ENCODE measurements at regions not wholly inside any gene's neighbourhood (a gene's known extent, or its start where the extent isn't known, plus 50 kb on each side); places are given as distances from the start of the nearest gene placed in this dataset.

- DNase-seq (ENCODE audit: insufficient read length), result no peak
- TF ChIP-seq POLR2AphosphoS5 (IDR thresholded peaks at IDR 0.05; ENCODE audit: low read depth, low read length) (no peak), TAF1 (IDR thresholded peaks at IDR 0.05; ENCODE audit: borderline replicate concordance, low read depth, low read length) (no peak), POLR2A (IDR thresholded peaks at IDR 0.05; ENCODE audit: low read depth, low read length) (no peak)
- no peak for FAIRE-seq
These were observed 73.0 kb downstream of the ARL4C start for GRCh38 chr2:234423884-234424283.

- TF ChIP-seq POLR2AphosphoS5 (IDR thresholded peaks at IDR 0.05; ENCODE audit: low read depth, low read length) (no peak), TAF1 (IDR thresholded peaks at IDR 0.05; ENCODE audit: borderline replicate concordance, low read depth, low read length) (no peak), POLR2A (IDR thresholded peaks at IDR 0.05; ENCODE audit: low read depth, low read length) (no peak)
- DNase-seq (ENCODE audit: insufficient read length) (no peak), FAIRE-seq (no peak)
These were observed 73.9 kb downstream of the ARL4C start for GRCh38 chr2:234422981-234423431.

GRCh38 chr2:234422273-234422732 lies 74.6 kb downstream of the ARL4C start:
- TF ChIP-seq POLR2AphosphoS5 (IDR thresholded peaks at IDR 0.05; ENCODE audit: low read depth, low read length), result no peak
- no peak for TF ChIP-seq POLR2A (IDR thresholded peaks at IDR 0.05; ENCODE audit: low read depth, low read length)
- no peak for FAIRE-seq
- DNase-seq (ENCODE audit: insufficient read length), result no peak

GRCh38 chr2:234420408-234420807 lies 76.5 kb downstream of the ARL4C start:
- FAIRE-seq (no peak), DNase-seq (ENCODE audit: insufficient read length) (no peak)
- no peak for TF ChIP-seq POLR2A (IDR thresholded peaks at IDR 0.05; ENCODE audit: low read depth, low read length)
- TF ChIP-seq POLR2AphosphoS5 (IDR thresholded peaks at IDR 0.05; ENCODE audit: low read depth, low read length), result no peak
- TF ChIP-seq TAF1 (IDR thresholded peaks at IDR 0.05; ENCODE audit: borderline replicate concordance, low read depth, low read length), result no peak

- no peak for TF ChIP-seq TAF1 (IDR thresholded peaks at IDR 0.05; ENCODE audit: borderline replicate concordance, low read depth, low read length)
- TF ChIP-seq POLR2A (IDR thresholded peaks at IDR 0.05; ENCODE audit: low read depth, low read length), result no peak
- no peak for TF ChIP-seq POLR2AphosphoS5 (IDR thresholded peaks at IDR 0.05; ENCODE audit: low read depth, low read length)
- no peak for FAIRE-seq
- no peak for DNase-seq (ENCODE audit: insufficient read length)
These were observed 77.2 kb downstream of the ARL4C start for GRCh38 chr2:234419726-234420125.

- DNase-seq (ENCODE audit: insufficient read length), result no peak
- FAIRE-seq, result no peak
- TF ChIP-seq TAF1 (IDR thresholded peaks at IDR 0.05; ENCODE audit: borderline replicate concordance, low read depth, low read length), result no peak
- no peak for TF ChIP-seq POLR2A (IDR thresholded peaks at IDR 0.05; ENCODE audit: low read depth, low read length)
- no peak for TF ChIP-seq POLR2AphosphoS5 (IDR thresholded peaks at IDR 0.05; ENCODE audit: low read depth, low read length)
These were observed 81.2 kb downstream of the ARL4C start for GRCh38 chr2:234415706-234416105.

- DNase-seq (ENCODE audit: insufficient read length), result no peak
- no peak for FAIRE-seq
- no peak for TF ChIP-seq TAF1 (IDR thresholded peaks at IDR 0.05; ENCODE audit: borderline replicate concordance, low read depth, low read length)
- no peak for TF ChIP-seq POLR2AphosphoS5 (IDR thresholded peaks at IDR 0.05; ENCODE audit: low read depth, low read length)
- no peak for TF ChIP-seq POLR2A (IDR thresholded peaks at IDR 0.05; ENCODE audit: low read depth, low read length)
These were observed 82.3 kb downstream of the ARL4C start for GRCh38 chr2:234414596-234414995.

GRCh38 chr2:234412726-234413125 lies 84.2 kb downstream of the ARL4C start:
- no peak for TF ChIP-seq POLR2A (IDR thresholded peaks at IDR 0.05; ENCODE audit: low read depth, low read length)
- no peak for TF ChIP-seq POLR2AphosphoS5 (IDR thresholded peaks at IDR 0.05; ENCODE audit: low read depth, low read length)
- no peak for TF ChIP-seq TAF1 (IDR thresholded peaks at IDR 0.05; ENCODE audit: borderline replicate concordance, low read depth, low read length)
- no peak for DNase-seq (ENCODE audit: insufficient read length)

GRCh38 chr2:234411793-234412192 lies 85.1 kb downstream of the ARL4C start:
- FAIRE-seq, result no peak
- TF ChIP-seq POLR2AphosphoS5 (IDR thresholded peaks at IDR 0.05; ENCODE audit: low read depth, low read length) (no peak), TAF1 (IDR thresholded peaks at IDR 0.05; ENCODE audit: borderline replicate concordance, low read depth, low read length) (no peak), POLR2A (IDR thresholded peaks at IDR 0.05; ENCODE audit: low read depth, low read length) (no peak)
- DNase-seq (ENCODE audit: insufficient read length), result no peak

More at GRCh38 chr2:234412726-234413125, 84.2 kb downstream of the ARL4C start:
- no peak for FAIRE-seq

GRCh38 chr2:234410526-234410925 lies 86.4 kb downstream of the ARL4C start:
- FAIRE-seq, result no peak
- no peak for DNase-seq (ENCODE audit: insufficient read length)
- TF ChIP-seq POLR2AphosphoS5 (IDR thresholded peaks at IDR 0.05; ENCODE audit: low read depth, low read length), result no peak
- TF ChIP-seq TAF1 (IDR thresholded peaks at IDR 0.05; ENCODE audit: borderline replicate concordance, low read depth, low read length), result no peak
- TF ChIP-seq POLR2A (IDR thresholded peaks at IDR 0.05; ENCODE audit: low read depth, low read length), result no peak

- no peak for TF ChIP-seq POLR2A (IDR thresholded peaks at IDR 0.05; ENCODE audit: low read depth, low read length)
- no peak for TF ChIP-seq POLR2AphosphoS5 (IDR thresholded peaks at IDR 0.05; ENCODE audit: low read depth, low read length)
- TF ChIP-seq TAF1 (IDR thresholded peaks at IDR 0.05; ENCODE audit: borderline replicate concordance, low read depth, low read length), result no peak
- DNase-seq (ENCODE audit: insufficient read length) (no peak), FAIRE-seq (no peak)
These were observed 87.3 kb downstream of the ARL4C start for GRCh38 chr2:234409590-234409989.

GRCh38 chr2:234406085-234406484 lies 90.8 kb downstream of the ARL4C start:
- TF ChIP-seq POLR2AphosphoS5 (IDR thresholded peaks at IDR 0.05; ENCODE audit: low read depth, low read length) (no peak), POLR2A (IDR thresholded peaks at IDR 0.05; ENCODE audit: low read depth, low read length) (no peak), TAF1 (IDR thresholded peaks at IDR 0.05; ENCODE audit: borderline replicate concordance, low read depth, low read length) (no peak)
- no peak for FAIRE-seq
- DNase-seq (ENCODE audit: insufficient read length), result no peak

GRCh38 chr2:234405462-234405861 lies 91.4 kb downstream of the ARL4C start:
- DNase-seq (ENCODE audit: insufficient read length), result no peak
- TF ChIP-seq POLR2AphosphoS5 (IDR thresholded peaks at IDR 0.05; ENCODE audit: low read depth, low read length), result no peak
- TF ChIP-seq TAF1 (IDR thresholded peaks at IDR 0.05; ENCODE audit: borderline replicate concordance, low read depth, low read length), result no peak
- TF ChIP-seq POLR2A (IDR thresholded peaks at IDR 0.05; ENCODE audit: low read depth, low read length), result no peak
- FAIRE-seq, result no peak
